ENCODE measurements at regions not wholly inside any gene's neighbourhood (a gene's known extent, or its start where the extent isn't known, plus 50 kb on each side); places are given as distances from the start of the nearest gene placed in this dataset.

GRCh38 chr6:134599079-134599478 lies 281.2 kb upstream of the SGK1 start:
- DNase-seq = no peak

GRCh38 chr6:134596191-134596590 lies 278.3 kb upstream of the SGK1 start:
- no peak for DNase-seq

GRCh38 chr6:134594881-134595280 lies 277.0 kb upstream of the SGK1 start:
- DNase-seq = no peak

- DNase-seq = peak; percentile 72
Measured at GRCh38 chr6:134593887-134594286, 276.0 kb upstream of the SGK1 start.

GRCh38 chr6:134593442-134593841 lies 275.5 kb upstream of the SGK1 start:
- no peak for DNase-seq

GRCh38 chr6:134593024-134593423 lies 275.1 kb upstream of the SGK1 start:
- DNase-seq = no peak

- DNase-seq = no peak
Measured at GRCh38 chr6:134590449-134590848, 272.5 kb upstream of the SGK1 start.

GRCh38 chr6:134590004-134590403 lies 272.1 kb upstream of the SGK1 start:
- peak; percentile 7 for DNase-seq

- DNase-seq = no peak
Measured at GRCh38 chr6:134589512-134589911, 271.6 kb upstream of the SGK1 start.

- no peak for DNase-seq
Measured at GRCh38 chr6:134588267-134588666, 270.4 kb upstream of the SGK1 start.

- no peak for DNase-seq
Measured at GRCh38 chr6:134585517-134585873, 267.6 kb upstream of the SGK1 start.

GRCh38 chr6:134584847-134585516 lies 267.1 kb upstream of the SGK1 start:
- DNase-seq = no peak

GRCh38 chr6:134577998-134578397 lies 260.1 kb upstream of the SGK1 start:
- DNase-seq = no peak

- DNase-seq = peak; percentile 22
Measured at GRCh38 chr6:134575221-134575620, 257.3 kb upstream of the SGK1 start.

- DNase-seq = peak; percentile 5
Measured at GRCh38 chr6:134574491-134574890, 256.6 kb upstream of the SGK1 start.

GRCh38 chr6:134569996-134570395 lies 252.1 kb upstream of the SGK1 start:
- peak; percentile 41 for DNase-seq

GRCh38 chr6:134564705-134565104 lies 246.8 kb upstream of the SGK1 start:
- no peak for DNase-seq

GRCh38 chr6:134560019-134560418 lies 242.1 kb upstream of the SGK1 start:
- DNase-seq = no peak

- DNase-seq = no peak
Measured at GRCh38 chr6:134557509-134557908, 239.6 kb upstream of the SGK1 start.

- DNase-seq = no peak
Measured at GRCh38 chr6:134555672-134556071, 237.8 kb upstream of the SGK1 start.

GRCh38 chr6:134553936-134554335 lies 236.0 kb upstream of the SGK1 start:
- no peak for DNase-seq

GRCh38 chr6:134551245-134551960 lies 233.5 kb upstream of the SGK1 start:
- DNase-seq = no peak

- DNase-seq = no peak
Measured at GRCh38 chr6:134550604-134551003, 232.7 kb upstream of the SGK1 start.

- no peak for DNase-seq
Measured at GRCh38 chr6:134549854-134550253, 231.9 kb upstream of the SGK1 start.
